Peyer's patch (tissue), 4 donors: ENCODE measurements at regions not wholly inside any gene's neighbourhood (a gene's known extent, or its start where the extent isn't known, plus 50 kb on each side); places are given as distances from the start of the nearest gene placed in this dataset.

Experiments
- CTCF ChIP-seq, 6 experiments: fragments of 450-650 bp in 4 of 6; fragments of 200-600 bp in 2 of 6; sonication (generic) in 1 of 6; IDR thresholded peaks; one replicate each; pipeline ENCODE4 v1.5.1; 2017 to 2019; ENCODE audit warnings: antibody characterized with exemption in 6 of 6, mild to moderate bottlenecking in 3 of 6, moderate library complexity in 1 of 6
- POLR2A ChIP-seq, 2 donors: fragments of 450-650 bp; IDR thresholded peaks; one replicate each; pipeline ENCODE4 v1.5.1; 2017; ENCODE audit warnings: antibody characterized with exemption in 2 of 2, mild to moderate bottlenecking in 2 of 2, moderate library complexity in 2 of 2

- TF ChIP-seq CTCF (IDR thresholded peaks at IDR 0.05) (no peak), POLR2A (IDR thresholded peaks at IDR 0.05) (no peak)
Observed at GRCh38 chr2:198545411-198545810, 741.0 kb downstream of the PLCL1 start.
